Mammary epithelial cell (primary cell): ENCODE measurements at regions not wholly inside any gene's neighbourhood (a gene's known extent, or its start where the extent isn't known, plus 50 kb on each side); places are given as distances from the start of the nearest gene placed in this dataset.
"Not testable (repeated sequence)": the region's sequence is repeated elsewhere in the genome, so short reads cannot be mapped to it uniquely, and the experiment has no call there.

Source experiments
- EZH2 ChIP-seq: IDR thresholded peaks from 2 replicates; pipeline ENCODE4 v1.6.1; 2012; ENCODE audit warnings: low read length, inconsistent platforms, borderline replicate concordance
- TF ChIP-seq, protein P1 (sequence below), 2 donors: IDR thresholded peaks in 1 of 2; conservative IDR thresholded peaks in 1 of 2; 2 replicates each; pipeline ENCODE4 v1.5.1; 2011 to 2012; ENCODE audit warnings: inconsistent platforms in 2 of 2, low read length in 2 of 2, mild to moderate bottlenecking in 2 of 2, control low read depth in 1 of 2, low read depth in 1 of 2; ENCODE audit not compliant: insufficient read depth in 1 of 2; ENCODE audit errors: extremely low read depth in 1 of 2

DNA sequence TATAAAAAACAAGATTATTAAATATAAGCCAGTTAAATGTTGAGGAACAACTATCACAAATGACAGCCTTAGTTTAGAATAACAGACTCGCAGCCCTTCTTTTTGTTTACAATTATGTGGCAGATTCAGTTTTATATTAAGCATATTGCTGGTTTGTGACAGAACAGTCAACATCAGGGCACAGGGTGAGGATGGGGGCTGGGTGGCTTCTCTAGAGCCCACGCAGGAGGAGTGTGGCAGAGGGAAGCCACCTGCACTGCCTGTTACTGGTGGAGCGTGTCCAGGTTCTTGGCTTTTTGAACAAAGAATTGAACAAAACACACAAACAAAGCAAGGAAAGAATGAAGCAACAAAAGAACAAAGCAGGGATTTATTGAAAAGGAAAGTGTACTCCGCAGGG is 1415.2 kb downstream of the KHDRBS2 start:
- TF ChIP-seq, protein P1, sequence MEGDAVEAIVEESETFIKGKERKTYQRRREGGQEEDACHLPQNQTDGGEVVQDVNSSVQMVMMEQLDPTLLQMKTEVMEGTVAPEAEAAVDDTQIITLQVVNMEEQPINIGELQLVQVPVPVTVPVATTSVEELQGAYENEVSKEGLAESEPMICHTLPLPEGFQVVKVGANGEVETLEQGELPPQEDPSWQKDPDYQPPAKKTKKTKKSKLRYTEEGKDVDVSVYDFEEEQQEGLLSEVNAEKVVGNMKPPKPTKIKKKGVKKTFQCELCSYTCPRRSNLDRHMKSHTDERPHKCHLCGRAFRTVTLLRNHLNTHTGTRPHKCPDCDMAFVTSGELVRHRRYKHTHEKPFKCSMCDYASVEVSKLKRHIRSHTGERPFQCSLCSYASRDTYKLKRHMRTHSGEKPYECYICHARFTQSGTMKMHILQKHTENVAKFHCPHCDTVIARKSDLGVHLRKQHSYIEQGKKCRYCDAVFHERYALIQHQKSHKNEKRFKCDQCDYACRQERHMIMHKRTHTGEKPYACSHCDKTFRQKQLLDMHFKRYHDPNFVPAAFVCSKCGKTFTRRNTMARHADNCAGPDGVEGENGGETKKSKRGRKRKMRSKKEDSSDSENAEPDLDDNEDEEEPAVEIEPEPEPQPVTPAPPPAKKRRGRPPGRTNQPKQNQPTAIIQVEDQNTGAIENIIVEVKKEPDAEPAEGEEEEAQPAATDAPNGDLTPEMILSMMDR (conservative IDR thresholded peaks at IDR 0.05 in 1 of 2, IDR thresholded peaks at IDR 0.05 in 1 of 2; ENCODE audit: extremely low read depth in 1 of 2, insufficient read depth in 1 of 2, low read depth in 1 of 2, low read length in 2 of 2): not testable (repeated sequence)
- not testable (repeated sequence) for TF ChIP-seq EZH2
